Liver (tissue), 3 donors: ENCODE measurements at regions not wholly inside any gene's neighbourhood (a gene's known extent, or its start where the extent isn't known, plus 50 kb on each side); places are given as distances from the start of the nearest gene placed in this dataset.

ENCODE experiments used
- FOXA2 ChIP-seq: IDR thresholded peaks from 2 replicates; pipeline ENCODE4 v1.6.1; 2016; ENCODE audit warnings: antibody characterized with exemption
- RAD21 ChIP-seq, 2 donors: IDR thresholded peaks; 2 replicates each; pipeline ENCODE4 v1.6.1; 2016; ENCODE audit warnings: antibody characterized with exemption in 2 of 2, mild to moderate bottlenecking in 2 of 2
- TF ChIP-seq, protein P1 (sequence below): IDR thresholded peaks from 2 replicates; pipeline ENCODE4 v1.6.1; 2016; ENCODE audit warnings: antibody characterized with exemption
- TF ChIP-seq, protein P2 (sequence below): fragments of 150-350 bp; IDR thresholded peaks from 2 replicates; pipeline ENCODE4 v1.5.1; 2017; ENCODE audit warnings: improper control_type of control experiment, low read depth, low read length; ENCODE audit not compliant: missing input control
- TF ChIP-seq, protein P3 (sequence below): IDR thresholded peaks from 2 replicates; pipeline ENCODE4 v1.6.1; 2016; ENCODE audit warnings: antibody characterized with exemption, mild to moderate bottlenecking
- donor health status: healthy.
- donor health status: healthy.

DNA sequence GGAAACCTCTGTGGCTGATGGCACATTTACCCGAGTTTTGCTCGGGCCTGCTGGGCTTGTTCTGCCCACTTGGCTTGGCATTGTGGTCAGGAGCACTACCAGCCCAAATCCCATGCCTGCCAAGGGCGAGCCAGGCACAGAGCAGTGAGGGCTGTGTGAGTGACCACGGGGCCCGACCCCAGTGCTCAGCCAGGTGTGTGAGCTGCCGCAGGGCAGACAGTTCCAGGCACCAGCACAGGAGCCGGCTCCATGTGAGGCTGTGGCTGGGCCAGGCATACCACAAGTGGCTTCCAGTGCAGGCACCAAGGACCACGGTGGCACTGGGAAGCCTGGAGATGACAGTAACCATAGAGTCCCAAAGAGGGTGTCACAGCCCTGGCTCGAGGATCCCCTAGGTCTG is 1225.5 kb upstream of the GJE1 start:
- no peak for TF ChIP-seq FOXA2
- TF ChIP-seq, protein P1, sequence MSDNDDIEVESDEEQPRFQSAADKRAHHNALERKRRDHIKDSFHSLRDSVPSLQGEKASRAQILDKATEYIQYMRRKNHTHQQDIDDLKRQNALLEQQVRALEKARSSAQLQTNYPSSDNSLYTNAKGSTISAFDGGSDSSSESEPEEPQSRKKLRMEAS, result no peak
- TF ChIP-seq, protein P2, sequence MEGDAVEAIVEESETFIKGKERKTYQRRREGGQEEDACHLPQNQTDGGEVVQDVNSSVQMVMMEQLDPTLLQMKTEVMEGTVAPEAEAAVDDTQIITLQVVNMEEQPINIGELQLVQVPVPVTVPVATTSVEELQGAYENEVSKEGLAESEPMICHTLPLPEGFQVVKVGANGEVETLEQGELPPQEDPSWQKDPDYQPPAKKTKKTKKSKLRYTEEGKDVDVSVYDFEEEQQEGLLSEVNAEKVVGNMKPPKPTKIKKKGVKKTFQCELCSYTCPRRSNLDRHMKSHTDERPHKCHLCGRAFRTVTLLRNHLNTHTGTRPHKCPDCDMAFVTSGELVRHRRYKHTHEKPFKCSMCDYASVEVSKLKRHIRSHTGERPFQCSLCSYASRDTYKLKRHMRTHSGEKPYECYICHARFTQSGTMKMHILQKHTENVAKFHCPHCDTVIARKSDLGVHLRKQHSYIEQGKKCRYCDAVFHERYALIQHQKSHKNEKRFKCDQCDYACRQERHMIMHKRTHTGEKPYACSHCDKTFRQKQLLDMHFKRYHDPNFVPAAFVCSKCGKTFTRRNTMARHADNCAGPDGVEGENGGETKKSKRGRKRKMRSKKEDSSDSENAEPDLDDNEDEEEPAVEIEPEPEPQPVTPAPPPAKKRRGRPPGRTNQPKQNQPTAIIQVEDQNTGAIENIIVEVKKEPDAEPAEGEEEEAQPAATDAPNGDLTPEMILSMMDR, result no peak
- no peak for TF ChIP-seq RAD21 (IDR thresholded peaks at IDR 0.05)
- TF ChIP-seq, protein P3, sequence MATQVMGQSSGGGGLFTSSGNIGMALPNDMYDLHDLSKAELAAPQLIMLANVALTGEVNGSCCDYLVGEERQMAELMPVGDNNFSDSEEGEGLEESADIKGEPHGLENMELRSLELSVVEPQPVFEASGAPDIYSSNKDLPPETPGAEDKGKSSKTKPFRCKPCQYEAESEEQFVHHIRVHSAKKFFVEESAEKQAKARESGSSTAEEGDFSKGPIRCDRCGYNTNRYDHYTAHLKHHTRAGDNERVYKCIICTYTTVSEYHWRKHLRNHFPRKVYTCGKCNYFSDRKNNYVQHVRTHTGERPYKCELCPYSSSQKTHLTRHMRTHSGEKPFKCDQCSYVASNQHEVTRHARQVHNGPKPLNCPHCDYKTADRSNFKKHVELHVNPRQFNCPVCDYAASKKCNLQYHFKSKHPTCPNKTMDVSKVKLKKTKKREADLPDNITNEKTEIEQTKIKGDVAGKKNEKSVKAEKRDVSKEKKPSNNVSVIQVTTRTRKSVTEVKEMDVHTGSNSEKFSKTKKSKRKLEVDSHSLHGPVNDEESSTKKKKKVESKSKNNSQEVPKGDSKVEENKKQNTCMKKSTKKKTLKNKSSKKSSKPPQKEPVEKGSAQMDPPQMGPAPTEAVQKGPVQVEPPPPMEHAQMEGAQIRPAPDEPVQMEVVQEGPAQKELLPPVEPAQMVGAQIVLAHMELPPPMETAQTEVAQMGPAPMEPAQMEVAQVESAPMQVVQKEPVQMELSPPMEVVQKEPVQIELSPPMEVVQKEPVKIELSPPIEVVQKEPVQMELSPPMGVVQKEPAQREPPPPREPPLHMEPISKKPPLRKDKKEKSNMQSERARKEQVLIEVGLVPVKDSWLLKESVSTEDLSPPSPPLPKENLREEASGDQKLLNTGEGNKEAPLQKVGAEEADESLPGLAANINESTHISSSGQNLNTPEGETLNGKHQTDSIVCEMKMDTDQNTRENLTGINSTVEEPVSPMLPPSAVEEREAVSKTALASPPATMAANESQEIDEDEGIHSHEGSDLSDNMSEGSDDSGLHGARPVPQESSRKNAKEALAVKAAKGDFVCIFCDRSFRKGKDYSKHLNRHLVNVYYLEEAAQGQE, result no peak
